ENCODE measurements at regions not wholly inside any gene's neighbourhood (a gene's known extent, or its start where the extent isn't known, plus 50 kb on each side); places are given as distances from the start of the nearest gene placed in this dataset.

GRCh38 chr11:45354976-45355705 lies 69.0 kb upstream of the SYT13 start:
- TF ChIP-seq CTCF (IDR thresholded peaks at IDR 0.05) (no peak), POLR2A (IDR thresholded peaks at IDR 0.05) (no peak)

All from heart left ventricle (tissue), 13 donors.